ENCODE measurements at regions not wholly inside any gene's neighbourhood (a gene's known extent, or its start where the extent isn't known, plus 50 kb on each side); places are given as distances from the start of the nearest gene placed in this dataset.
"Not testable (repeated sequence)": the region's sequence is repeated elsewhere in the genome, so short reads cannot be mapped to it uniquely, and the experiment has no call there.

DNA sequence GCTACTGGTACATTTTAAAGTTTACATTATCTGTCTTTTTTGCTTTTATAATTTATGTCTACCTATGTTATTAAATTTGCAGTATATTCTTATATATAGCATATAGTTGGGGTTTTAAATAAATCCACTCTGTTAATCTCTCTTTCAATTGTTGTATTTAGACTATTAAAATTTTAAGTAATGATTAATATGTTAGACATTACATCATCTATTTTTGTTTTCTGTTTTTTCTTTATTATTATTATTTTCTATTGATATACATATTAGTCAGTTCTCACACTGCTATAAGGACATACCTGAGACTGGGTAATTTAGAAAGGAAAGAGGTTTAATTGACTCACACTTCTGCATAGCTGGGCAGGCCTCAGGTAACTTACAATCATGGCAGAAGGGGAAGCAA is 1338.2 kb upstream of the GJE1 start:
- Histone ChIP-seq H3K4me1 (ENCODE audit: insufficient read depth, poor library complexity, severe bottlenecking) (no peaks in the 10 kb centered on the region), H3K9me3 (ENCODE audit: severe bottlenecking) (no peaks in the 10 kb centered on the region), H3K36me3 (ENCODE audit: low read depth) (no peaks in the 10 kb centered on the region), H3K27ac (ENCODE audit: poor library complexity, severe bottlenecking) (no peak overlapping the region), H3K27me3 (ENCODE audit: insufficient read depth, poor library complexity, severe bottlenecking) (no peaks in the 10 kb centered on the region), H3K4me3 (ENCODE audit: severe bottlenecking) (no peak overlapping the region)
- TF ChIP-seq, protein P1, sequence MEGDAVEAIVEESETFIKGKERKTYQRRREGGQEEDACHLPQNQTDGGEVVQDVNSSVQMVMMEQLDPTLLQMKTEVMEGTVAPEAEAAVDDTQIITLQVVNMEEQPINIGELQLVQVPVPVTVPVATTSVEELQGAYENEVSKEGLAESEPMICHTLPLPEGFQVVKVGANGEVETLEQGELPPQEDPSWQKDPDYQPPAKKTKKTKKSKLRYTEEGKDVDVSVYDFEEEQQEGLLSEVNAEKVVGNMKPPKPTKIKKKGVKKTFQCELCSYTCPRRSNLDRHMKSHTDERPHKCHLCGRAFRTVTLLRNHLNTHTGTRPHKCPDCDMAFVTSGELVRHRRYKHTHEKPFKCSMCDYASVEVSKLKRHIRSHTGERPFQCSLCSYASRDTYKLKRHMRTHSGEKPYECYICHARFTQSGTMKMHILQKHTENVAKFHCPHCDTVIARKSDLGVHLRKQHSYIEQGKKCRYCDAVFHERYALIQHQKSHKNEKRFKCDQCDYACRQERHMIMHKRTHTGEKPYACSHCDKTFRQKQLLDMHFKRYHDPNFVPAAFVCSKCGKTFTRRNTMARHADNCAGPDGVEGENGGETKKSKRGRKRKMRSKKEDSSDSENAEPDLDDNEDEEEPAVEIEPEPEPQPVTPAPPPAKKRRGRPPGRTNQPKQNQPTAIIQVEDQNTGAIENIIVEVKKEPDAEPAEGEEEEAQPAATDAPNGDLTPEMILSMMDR (IDR thresholded peaks at IDR 0.05; ENCODE audit: poor library complexity, severe bottlenecking): no peak
- ATAC-seq (ENCODE audit: low read depth) (no peak), DNase-seq (ENCODE audit: low spot score) (no peak)

DNA sequence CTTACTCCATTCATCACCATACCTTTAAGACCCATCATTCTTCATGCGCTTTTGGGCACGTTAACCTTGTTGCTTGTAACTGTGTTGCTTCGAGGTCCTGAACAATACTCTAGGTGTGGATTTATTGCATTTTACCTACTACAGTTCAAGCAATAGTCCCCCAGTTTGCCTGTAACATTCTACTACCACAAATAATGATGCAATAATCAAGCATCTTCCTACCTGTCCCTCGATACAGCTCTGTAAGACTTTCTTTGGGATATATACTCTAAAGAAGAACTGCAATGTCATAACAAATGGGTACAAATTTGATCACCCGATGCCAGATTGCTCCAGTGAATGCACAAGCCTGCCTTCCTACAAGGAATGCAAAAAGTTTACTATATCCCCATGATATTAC is 1342.6 kb upstream of the GJE1 start:
- ATAC-seq (ENCODE audit: low read depth) (no peak), DNase-seq (ENCODE audit: low spot score) (no peak)
- Histone ChIP-seq H3K4me1 (ENCODE audit: insufficient read depth, poor library complexity, severe bottlenecking) (peaks cover 1% of the 10 kb centered on the region), H3K36me3 (ENCODE audit: low read depth) (no peaks in the 10 kb centered on the region), H3K4me3 (ENCODE audit: severe bottlenecking) (no peak overlapping the region), H3K9me3 (ENCODE audit: severe bottlenecking) (peaks cover 4% of the 10 kb centered on the region), H3K27ac (ENCODE audit: poor library complexity, severe bottlenecking) (no peak overlapping the region), H3K27me3 (ENCODE audit: insufficient read depth, poor library complexity, severe bottlenecking) (no peaks in the 10 kb centered on the region)
- TF ChIP-seq, protein P1 (IDR thresholded peaks at IDR 0.05; ENCODE audit: poor library complexity, severe bottlenecking): no peak

DNA sequence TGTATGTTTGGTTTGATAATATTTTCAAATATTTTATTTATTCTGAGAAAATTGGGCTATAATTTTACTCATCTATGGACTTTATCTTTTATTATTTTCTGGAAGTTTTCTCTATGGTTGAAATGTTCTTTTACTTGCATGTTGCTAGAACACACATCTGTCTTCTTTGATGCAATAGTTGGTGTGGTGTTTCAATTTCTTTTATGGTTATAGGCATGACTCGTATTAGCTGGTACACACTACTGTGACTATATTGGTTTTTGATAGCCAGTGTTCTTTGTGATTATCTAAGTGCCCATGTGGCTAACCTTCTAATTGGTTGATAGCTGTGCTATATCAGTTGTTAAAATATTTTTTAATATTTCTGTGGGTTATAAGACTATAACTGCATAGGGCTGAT is 1343.3 kb upstream of the GJE1 start:
- H3K9me3 ChIP-seq (ENCODE audit: severe bottlenecking): peaks cover 4% of the 10 kb centered on the region
- H3K27me3 ChIP-seq (ENCODE audit: insufficient read depth, poor library complexity, severe bottlenecking): no peaks in the 10 kb centered on the region

DNA sequence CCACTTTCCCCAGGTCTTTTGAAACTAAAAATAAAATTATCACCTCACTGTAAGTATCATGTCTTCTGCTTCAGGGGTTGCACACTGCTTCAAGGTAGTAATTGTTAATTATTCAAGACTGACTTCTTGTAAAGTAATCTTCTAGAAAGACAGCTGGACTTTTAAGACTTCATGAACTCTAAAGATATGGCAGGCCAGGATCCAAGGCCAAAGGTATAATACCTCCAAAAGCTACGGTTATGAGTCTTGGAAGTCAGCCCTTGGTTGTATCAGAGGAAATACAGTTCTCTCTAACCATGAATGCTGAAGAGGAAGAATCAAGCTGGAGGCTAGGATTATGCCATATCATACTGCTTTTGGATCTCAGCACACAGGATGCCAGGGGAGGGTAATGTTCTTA is 1346.8 kb upstream of the GJE1 start:
- H3K36me3 ChIP-seq (ENCODE audit: low read depth): no peaks in the 10 kb centered on the region
- peaks cover 4% of the 10 kb centered on the region for H3K9me3 ChIP-seq (ENCODE audit: severe bottlenecking)
- no peak overlapping the region for H3K27ac ChIP-seq (ENCODE audit: poor library complexity, severe bottlenecking)
- H3K4me1 ChIP-seq (ENCODE audit: insufficient read depth, poor library complexity, severe bottlenecking): peaks cover 6% of the 10 kb centered on the region
- TF ChIP-seq, protein P1 (IDR thresholded peaks at IDR 0.05; ENCODE audit: poor library complexity, severe bottlenecking): no peak
- no peak overlapping the region for H3K4me3 ChIP-seq (ENCODE audit: severe bottlenecking)
- no peak for DNase-seq (ENCODE audit: low spot score)
- ATAC-seq (ENCODE audit: low read depth): no peak
- no peaks in the 10 kb centered on the region for H3K27me3 ChIP-seq (ENCODE audit: insufficient read depth, poor library complexity, severe bottlenecking)

More for the DNA sequence above, 1343.3 kb upstream of the GJE1 start:
- no peak overlapping the region for H3K4me3 ChIP-seq (ENCODE audit: severe bottlenecking)
- DNase-seq (ENCODE audit: low spot score) (no peak), ATAC-seq (ENCODE audit: low read depth) (no peak)
- TF ChIP-seq, protein P1 (IDR thresholded peaks at IDR 0.05; ENCODE audit: poor library complexity, severe bottlenecking): no peak
- no peak overlapping the region for H3K27ac ChIP-seq (ENCODE audit: poor library complexity, severe bottlenecking)
- peaks cover 6% of the 10 kb centered on the region for H3K4me1 ChIP-seq (ENCODE audit: insufficient read depth, poor library complexity, severe bottlenecking)
- no peaks in the 10 kb centered on the region for H3K36me3 ChIP-seq (ENCODE audit: low read depth)

DNA sequence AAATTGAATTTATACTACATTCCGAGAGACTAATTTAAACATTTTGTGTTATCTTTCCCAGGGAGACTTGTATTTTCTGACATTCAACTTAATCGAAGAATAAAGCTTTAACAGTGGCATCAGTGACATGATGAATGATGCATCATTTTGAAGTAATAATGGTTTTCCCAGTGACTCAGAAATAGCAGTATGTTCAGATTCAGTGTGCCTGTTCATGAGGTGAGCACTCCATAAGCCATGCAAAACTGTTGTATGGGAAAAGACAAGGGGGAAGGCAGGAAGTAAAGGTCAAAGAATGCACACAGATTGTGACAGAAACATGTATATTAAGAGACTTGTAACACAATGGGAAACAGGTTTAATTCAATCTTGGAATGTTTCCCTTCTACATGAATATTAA is 1348.2 kb upstream of the GJE1 start:
- no peaks in the 10 kb centered on the region for H3K27me3 ChIP-seq (ENCODE audit: insufficient read depth, poor library complexity, severe bottlenecking)
- TF ChIP-seq, protein P1 (IDR thresholded peaks at IDR 0.05; ENCODE audit: poor library complexity, severe bottlenecking): no peak
- no peaks in the 10 kb centered on the region for H3K36me3 ChIP-seq (ENCODE audit: low read depth)
- ATAC-seq (ENCODE audit: low read depth): peak; percentile 77
- H3K4me1 ChIP-seq (ENCODE audit: insufficient read depth, poor library complexity, severe bottlenecking): peaks cover 15% of the 10 kb centered on the region
- DNase-seq (ENCODE audit: low spot score): no peak
- H3K27ac ChIP-seq (ENCODE audit: poor library complexity, severe bottlenecking): peak overlapping the region; percentile 31
- H3K4me3 ChIP-seq (ENCODE audit: severe bottlenecking): no peak overlapping the region
- H3K9me3 ChIP-seq (ENCODE audit: severe bottlenecking): peaks cover 4% of the 10 kb centered on the region

DNA sequence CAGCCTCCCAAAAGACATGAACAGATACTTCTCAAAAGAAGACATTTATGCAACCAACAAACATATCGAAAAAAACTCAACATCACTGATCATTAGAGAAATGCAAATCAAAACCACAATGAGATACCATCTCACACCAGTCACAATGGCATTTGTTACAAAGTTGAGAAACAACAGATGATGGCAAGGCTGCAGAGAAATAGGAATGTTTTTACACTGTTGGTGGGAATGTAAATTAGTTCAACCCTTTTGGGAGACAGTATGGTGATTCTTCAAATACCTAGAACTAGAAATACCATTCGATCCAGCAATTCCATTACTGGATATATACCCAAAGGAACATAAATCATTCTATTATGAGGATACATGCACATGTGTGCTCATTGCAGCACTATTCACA is 1349.2 kb upstream of the GJE1 start:
- not testable (repeated sequence) for H3K27ac ChIP-seq (ENCODE audit: poor library complexity, severe bottlenecking); ATAC-seq (ENCODE audit: low read depth); H3K4me3 ChIP-seq (ENCODE audit: severe bottlenecking); H3K9me3 ChIP-seq (ENCODE audit: severe bottlenecking); DNase-seq (ENCODE audit: low spot score); H3K36me3 ChIP-seq (ENCODE audit: low read depth); H3K27me3 ChIP-seq (ENCODE audit: insufficient read depth, poor library complexity, severe bottlenecking)
- peaks cover 26% of the 10 kb centered on the region for H3K4me1 ChIP-seq (ENCODE audit: insufficient read depth, poor library complexity, severe bottlenecking)

Data from RWPE2 (cell line).